ENCODE measurements at regions not wholly inside any gene's neighbourhood (a gene's known extent, or its start where the extent isn't known, plus 50 kb on each side); places are given as distances from the start of the nearest gene placed in this dataset.
"Not testable (repeated sequence)": the region's sequence is repeated elsewhere in the genome, so short reads cannot be mapped to it uniquely, and the experiment has no call there.

DNA sequence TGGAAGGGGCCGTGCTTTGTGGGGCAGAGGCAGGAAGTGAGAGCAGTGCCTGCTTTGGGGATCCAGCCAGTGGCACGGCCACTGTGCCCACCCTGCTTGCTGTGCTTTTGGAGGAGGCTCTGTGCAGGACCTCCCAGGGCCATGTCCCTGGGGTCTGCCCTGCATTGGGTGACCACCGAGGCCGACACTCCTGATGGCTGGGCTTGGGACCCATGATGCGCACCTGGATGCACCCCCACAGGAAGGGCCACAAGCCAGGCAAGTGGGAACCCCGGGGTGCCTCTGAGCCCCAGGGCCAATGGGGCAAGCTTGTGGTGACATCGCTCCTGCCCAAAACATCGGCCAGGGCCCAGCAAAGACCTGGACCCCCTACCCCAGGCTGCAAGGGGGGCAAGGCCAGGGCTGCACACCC, 738.6 kb upstream of the GJE1 start:
- DNase-seq (ENCODE audit: low read depth in 2 of 2): no peak

DNA sequence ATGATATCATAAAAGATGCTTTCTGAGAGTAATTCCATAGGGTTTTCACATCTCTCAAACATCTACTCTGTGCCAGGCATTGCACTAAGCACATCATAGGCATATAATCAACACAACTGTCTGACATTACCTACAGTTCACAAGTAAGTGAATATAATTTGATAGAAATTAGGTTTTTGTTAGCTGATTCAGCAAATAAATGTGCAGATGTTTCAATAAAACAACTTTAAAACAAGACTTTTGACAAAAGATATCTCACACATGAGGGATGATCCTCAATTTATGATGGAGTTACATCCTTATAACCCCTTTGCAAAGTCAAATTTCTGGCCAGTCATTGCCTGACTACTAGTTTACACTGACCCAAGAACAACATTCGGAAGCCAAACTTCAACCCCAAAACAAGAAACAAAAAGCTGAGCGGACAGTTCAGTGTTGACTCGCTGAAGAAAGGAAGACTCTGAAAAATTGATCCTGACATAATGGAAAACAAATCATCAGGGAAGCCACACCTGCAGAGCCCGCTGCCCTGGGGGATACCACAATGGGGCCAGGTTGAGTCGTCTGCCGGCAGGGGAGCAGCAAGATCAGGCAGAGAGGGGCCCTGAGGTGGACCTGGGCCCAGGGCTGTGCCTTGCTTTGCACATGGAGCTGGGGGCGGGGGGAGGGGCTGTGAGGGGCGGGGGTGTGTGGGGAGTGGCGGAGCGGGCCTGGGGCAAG, 739.2 kb upstream of the GJE1 start:
- DNase-seq (ENCODE audit: low read depth in 2 of 2): no peak

DNA sequence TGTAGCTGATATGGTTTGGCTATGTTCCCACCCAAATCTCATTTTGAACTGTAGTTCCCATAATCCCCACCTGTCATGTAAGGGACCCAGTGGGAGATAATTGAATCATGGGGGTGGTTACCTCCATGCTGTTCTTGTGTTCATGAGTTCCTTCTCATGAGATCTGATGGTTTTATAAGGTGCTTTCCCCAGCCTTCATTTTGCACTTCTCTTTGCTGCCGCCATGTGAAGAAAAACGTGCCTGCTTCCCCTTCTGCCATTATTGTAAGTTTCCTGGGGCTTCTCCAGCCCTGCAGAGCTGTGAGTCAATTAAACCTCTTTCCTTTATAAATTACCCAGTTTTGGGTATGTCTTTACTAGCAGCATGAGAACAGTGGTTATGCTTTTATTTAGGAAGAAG, 741.6 kb upstream of the GJE1 start:
- not testable (repeated sequence) for DNase-seq (ENCODE audit: low read depth in 2 of 2)

DNA sequence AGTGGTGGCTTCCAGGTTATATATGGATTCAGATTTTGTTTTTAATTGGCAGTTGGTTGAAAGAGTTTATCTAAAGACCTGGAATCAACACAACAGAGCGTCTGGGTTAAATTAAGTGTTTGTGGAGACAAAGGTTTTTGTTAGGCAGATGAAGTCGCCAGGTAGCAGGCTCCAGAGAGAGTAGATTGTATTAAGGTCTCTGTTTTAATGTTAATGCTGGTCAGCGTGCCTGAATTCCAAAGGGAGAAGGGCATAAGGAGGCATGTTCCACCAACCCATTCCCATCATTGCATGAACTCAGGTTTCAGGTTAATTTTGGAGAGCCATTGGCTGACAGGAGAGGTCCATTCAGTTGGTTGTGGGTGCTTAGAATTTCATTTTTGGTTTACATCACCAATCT, 744.1 kb upstream of the GJE1 start:
- no peak for DNase-seq (ENCODE audit: low read depth in 2 of 2)

DNA sequence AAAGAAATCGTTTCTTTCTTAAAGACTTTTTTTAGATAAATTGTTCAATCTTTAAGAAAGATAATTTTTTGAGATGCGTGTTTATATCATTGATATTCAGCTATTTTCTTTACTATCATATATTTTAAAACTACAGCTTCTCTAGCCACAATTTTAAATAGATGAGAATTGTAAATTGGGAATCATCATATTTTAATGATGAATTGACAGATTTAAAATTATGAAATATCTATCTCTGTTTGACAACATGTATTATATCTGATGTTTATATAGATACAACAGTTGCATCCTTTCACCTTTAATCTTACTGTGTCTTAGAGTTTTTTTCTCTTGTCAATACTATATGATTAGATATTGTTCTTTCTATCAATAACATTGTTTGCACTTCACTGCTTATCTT, 762.3 kb upstream of the GJE1 start:
- DNase-seq (ENCODE audit: low read depth in 2 of 2): no peak

DNA sequence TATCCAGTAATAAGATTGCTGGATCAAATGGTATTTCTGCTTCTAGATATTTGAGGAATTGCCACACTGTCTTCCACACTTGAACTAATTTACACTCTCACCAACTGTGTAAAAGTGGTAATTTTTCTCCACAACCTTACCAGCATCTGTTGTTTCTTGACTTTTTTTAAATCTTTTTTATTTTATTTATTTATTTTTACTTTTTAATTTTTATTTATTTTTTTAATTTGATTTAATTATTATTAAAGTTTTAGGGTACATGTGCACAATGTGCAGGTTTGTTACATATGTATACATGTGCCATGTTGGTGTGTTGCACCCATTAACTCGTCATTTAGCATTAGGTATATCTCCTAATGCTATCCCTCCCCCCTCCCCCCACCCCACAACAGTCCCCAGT, 765.9 kb upstream of the GJE1 start:
- DNase-seq (ENCODE audit: low read depth in 2 of 2): not testable (repeated sequence)

DNA sequence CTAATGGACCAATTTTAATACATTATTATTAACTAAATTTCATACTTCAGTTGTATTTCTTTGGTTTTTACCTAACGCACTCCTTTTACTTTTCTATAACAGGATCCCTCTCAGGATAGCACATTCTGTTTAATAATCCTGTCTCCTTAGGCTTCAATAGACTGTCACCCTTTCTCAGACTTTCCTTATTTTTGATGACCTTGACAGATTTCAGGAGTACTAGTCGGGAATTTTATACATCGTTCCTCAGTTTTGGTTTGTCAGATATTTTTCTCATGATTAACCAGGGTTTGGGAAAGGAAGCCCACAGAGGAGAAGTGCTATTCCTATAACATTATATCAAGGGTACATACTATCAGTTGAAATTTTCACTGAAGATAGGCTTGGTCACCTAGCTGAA, 768.0 kb upstream of the GJE1 start:
- DNase-seq (ENCODE audit: low read depth in 2 of 2): no peak

DNA sequence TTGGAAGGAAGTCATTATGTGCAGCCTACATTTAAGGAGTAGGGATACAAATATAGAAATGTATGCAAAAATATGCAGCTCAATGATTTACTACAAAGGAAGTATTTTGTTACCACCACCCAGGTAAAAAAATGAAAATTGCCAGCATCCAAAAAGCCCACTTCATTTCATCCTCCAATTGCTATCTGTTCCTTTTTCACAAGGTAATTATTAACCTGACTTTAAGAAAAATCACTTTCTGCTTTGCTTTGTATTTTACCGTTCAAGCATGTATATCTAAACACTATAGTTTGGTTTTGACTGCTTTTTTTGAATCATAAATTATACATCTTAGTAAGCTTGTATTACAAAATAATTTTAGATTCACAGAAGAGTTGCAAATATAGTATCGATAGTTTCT, 768.5 kb upstream of the GJE1 start:
- no peak for DNase-seq (ENCODE audit: low read depth in 2 of 2)

DNA sequence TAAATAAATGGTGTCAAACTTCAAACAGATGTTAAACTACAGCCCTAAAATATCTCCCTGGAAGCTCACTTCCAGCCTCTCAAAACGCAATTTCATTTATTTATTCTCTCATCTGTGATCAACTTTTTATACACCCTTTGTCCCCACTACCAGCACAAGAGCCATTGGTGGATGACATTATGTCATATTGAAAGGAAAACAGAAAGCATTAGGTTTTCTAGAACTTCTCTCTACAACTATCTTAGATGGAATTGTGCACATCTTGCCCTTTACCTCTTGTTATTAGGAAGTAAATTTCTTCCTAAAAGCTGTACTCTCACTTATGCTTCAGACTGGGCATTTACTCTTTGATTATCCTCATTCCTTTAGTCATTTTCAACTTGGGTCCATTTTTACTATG, 771.2 kb upstream of the GJE1 start:
- DNase-seq (ENCODE audit: low read depth in 2 of 2): no peak

DNA sequence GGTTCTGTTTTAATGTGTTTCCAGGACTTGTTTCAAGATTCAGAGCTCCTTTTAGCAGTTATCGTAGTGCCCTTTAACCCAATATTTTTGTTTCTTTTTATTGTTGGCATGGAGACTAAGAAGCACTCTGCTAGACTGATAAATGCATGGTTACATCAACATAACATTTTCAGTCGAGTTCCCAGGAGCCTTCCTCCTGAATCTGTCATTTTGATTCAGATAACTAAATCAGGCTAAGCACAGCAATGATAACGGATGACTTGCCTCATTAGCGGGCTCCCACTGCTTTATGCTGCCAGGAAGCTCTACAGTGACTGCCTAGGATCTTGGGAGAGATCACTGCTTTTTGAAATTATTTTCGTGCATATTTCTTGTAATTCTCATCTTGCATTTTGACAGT, 772.8 kb upstream of the GJE1 start:
- no peak for DNase-seq (ENCODE audit: low read depth in 2 of 2)

DNA sequence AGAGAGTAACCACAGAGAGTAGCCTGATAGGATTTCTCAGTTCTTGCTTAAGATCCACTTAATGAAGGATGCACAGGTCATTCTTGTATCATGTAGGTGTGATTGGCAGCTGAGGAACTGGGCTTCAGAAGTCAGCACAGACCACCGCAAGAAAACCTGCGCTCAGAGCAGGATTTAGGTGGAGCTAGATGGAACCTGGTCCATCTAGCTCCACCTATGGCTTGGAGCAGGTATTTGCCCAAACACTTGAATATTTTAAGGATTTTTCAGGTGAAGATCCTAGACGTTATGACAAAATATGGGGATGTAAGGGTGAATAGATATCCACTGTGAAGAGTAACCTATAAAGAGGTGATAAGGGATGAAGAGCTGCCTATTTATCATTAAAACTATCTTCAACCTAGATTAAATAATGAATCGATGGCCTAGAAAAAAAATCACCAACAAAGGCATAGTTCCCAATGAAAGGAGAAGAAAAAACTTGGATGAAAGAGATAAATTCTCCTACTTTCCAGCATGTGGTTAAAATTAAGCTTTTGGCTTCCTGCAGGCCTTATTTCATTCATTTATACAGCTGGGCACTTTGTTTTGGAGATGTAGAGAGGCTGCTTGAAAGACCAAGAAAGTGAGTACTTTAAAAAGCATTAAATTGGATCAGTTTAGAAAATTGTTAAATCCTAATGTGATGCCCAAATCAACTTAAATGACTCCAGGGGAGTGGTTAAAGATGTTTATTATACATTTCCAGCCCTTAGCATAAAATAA, 778.4 kb upstream of the GJE1 start:
- DNase-seq (ENCODE audit: low read depth in 2 of 2): no peak

DNA sequence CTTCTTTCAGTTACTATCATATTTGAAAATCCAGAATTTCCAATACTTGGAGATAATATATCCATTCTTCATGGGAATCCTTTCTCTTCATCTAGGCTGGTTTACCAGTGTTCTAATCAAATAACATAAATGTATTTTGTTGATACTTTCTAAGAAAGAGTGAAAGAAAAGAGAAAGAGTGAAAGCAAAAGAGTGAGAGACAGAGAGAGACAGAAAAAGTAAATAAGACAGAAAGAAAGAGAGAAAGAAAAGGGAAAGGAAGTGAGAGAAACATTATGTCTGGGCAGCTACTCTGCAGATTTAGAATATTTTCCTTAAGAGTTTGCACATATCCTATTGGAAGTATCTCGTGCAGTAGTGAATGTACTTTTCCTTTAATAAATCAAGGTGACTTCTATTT, 781.0 kb upstream of the GJE1 start:
- no peak for DNase-seq (ENCODE audit: low read depth in 2 of 2)

DNA sequence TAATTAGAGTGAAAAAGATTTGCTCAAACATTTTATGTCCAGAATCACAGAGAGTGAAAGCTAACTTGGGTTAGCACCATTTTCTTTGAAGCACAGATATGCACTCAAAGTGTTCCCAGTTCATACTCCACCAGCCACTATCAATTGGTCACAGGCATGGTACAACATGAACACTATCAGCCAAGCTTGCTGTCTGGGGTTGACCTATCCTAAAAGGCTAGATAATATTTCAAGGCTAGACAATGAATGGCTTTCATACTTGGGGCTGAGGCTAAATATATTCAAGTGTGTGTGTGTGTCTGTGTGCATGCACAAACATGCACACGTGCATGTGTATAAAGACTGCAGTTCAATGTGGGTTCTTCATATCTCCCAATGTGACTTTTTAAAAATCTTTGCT, 783.0 kb upstream of the GJE1 start:
- DNase-seq (ENCODE audit: low read depth in 2 of 2): no peak

DNA sequence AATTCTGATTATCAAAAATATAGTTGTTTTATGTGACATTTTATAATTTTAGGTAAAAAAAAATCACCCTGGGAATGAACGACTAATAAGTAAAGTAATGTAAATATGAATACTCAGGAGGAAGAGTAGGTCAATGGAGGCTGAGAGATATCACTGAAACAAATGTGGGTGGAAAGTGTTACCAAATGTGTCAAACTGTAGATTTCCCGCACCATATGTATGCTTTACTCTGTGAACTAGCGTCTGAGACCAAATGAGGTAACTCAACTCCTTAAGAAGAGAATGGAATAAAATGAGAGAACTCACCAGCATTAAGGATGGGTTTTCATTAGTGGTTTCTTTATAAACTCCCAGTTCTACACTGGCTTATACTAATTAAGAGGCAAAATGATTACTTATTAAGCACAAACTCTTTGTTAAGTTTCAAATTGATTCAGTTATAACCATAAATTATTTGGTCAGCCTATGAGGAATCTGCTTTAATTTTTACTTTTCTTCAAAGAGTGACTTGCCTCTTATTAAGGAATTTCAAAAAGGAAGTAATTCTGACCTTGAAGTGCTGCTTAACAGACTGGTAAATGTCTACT, 784.7 kb upstream of the GJE1 start:
- DNase-seq (ENCODE audit: low read depth in 2 of 2): no peak

DNA sequence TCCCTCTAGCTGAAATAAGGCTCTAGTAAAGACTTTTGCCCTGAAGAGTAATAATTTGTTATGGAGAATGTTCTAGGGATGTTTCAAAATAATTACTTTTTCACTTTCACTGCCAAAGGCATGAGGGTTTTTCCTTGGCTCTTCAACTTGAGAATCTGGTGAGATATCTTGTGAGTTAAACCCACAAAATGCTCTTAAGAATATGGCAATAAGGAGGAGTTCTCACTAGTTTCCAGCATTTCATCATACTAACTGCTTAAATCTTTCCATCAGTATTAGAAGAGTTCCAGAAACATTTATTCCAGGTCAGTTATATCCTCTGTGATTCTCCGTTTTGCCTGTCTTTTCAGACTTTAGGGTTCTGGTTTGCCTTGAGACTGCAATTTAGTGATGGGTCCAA, 785.6 kb upstream of the GJE1 start:
- DNase-seq (ENCODE audit: low read depth in 2 of 2): no peak

DNA sequence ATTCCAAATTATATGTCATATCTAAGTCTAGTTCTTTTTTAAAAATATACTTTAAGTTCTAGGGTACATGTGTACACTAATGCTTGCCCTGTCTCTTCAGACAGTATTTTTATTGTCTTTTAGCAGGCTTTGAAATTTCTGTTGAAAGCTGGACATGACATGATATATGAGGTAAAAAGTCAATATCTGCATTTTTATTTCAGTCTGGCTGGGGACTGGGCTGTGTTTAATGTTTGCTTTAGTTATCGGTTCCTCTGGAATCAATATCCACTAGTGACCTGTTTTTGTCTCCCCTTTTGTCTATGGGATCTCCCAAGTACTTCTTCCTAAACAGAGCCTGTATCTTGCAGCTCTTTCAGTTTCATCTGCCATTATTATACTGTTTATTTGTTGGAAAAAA, 786.2 kb upstream of the GJE1 start:
- no peak for DNase-seq (ENCODE audit: low read depth in 2 of 2)

DNA sequence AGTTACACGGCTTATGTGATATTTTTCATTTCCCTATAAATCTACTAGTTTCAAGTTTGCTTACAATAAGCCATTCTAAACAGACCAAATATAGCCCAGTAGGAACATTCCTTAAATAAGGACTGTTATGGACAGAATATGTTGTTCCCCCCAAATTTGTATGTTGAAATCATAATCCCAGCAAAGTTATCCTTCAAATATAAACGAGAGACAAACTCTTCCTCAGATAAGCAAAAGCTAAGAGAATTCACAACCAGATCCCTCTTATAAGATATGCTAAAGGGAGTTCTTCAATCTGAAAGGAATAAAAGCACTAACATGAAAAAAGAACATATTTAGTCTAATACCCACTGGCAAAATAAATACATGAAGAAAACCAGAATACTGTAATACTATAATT, 795.5 kb upstream of the GJE1 start:
- no peak for DNase-seq (ENCODE audit: low read depth in 2 of 2)

DNA sequence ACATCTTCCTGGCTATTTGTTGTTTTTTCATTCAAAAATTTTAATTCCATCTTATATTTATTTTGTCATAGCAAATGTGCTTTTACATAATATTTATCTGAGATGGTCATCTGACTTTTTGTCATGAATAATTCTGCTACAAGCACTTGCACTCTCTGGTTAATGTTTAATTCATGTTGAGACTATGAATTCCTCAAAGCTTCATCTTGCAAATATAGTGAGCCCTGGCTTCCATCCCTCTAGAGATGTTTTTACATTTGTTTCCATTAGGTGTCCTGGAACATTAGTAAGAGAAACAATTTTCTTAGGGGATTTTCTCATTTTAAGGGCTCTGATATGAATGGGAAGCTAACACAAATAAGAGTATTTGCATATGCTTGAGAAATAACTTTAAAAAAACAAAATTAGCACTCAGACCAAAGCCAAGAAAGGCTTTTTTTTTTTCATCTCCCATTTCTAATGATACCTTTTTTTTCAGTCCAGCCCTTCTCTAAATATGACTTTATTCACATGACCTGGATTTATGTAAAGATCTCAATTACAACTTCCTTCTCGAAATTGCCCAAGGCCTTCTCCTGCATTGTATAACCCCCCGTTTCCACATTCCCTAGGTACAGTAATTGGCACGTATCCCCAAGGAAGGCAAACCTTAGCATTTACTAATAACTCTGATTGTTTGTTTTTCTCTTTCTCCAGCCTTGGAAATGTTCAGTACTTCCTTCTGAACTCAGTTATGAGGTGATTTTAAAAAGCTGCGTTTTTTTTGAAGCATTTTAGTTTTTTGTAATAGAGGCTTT, 797.0 kb upstream of the GJE1 start:
- no peak for DNase-seq (ENCODE audit: low read depth in 2 of 2)

DNA sequence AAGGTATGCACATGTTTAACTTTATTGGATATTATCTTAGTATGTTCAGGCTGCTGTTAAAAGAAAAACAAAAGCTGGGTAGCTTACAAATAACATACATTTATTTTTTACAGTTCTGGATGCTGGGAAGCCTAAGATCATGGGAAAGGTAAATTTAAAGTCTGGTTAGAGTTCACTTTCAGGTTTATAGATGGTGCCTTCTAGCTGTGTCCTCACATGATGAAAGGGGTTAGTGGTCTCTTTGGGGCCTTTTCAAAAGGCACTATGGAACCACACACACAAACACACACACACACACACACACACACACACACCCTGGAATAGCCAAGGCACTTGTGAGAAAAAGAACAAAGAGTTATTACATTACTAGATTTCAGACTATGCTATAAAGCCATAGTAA, 805.8 kb upstream of the GJE1 start:
- DNase-seq (ENCODE audit: low read depth in 2 of 2): no peak

DNA sequence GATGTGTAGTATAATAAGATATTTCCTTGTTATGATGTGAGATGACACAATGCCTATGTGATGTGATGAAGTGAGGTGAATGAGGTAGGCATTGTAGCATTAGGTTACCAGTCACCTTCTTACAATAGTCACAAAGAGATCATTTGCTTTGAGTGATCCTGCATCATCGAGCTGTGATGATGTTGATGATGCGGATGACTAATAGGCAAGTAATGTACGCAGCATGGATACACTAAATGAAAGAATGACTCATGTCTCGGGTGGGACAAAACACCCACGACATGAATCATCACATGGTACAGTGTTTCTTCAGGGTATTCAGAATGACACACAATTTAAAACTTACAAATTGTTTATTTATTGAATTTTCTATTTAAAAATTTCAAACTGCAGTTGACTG, 806.3 kb upstream of the GJE1 start:
- DNase-seq (ENCODE audit: low read depth in 2 of 2): peak; percentile 39 to 58

DNA sequence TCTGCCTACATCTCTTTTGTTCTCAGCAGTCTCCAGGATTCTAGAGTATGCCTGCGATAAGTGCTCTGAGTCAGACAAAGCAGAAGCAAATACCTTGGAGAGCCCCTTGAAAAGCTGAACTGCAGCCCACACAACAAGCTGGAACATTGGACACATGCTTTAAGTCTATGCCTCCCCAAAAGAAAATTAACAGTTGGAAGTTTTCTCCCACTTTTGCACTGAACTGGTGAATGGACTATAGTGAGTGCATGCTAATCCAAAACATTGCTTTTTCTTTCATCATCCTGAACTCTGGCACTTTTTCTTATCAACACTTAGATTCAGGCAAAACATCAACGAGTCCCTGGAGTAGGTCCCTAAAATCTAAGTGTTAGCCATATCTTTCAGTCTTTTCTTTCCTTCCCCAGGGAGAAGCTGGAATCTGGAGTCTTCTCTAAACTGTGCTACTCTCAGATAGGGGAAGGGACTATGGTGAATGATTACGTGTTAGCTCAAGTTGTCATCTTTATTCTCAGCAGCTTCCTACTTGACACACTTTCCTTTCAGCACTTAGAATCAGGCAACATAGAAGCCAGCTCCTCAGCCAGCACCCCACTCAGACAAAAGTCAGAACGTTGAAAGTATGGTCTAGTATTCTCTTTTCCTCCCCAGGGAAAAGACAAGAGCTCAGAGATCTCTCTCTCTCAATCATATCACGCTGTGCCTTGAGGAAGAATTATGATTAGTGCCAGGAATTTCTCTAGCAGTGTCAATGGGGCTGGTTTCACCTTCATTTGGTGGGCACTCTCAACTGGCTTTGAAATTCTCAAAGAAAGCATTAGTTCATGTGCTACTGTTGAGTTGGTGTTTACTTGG, 811.0 kb upstream of the GJE1 start:
- no peak for DNase-seq (ENCODE audit: low read depth in 2 of 2)

DNA sequence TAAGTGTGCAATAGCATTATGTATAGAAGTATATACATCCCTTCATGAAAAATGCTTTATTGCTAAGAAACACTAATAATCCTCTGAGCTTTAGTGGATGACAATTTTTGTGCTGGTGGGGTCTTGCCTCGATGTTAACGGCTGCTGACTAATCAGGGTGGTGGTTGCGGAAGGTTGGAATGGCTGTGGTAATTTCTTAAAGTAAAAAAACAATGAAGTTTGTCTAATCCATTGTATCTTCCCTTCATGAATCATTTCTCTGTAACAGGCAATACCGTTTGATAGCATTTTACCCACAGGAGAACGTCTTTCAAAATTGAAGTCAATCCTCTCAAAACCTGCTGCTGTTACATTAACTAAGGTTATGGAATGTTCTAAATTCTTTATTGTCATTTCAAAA, 816.5 kb upstream of the GJE1 start:
- no peak for DNase-seq (ENCODE audit: low read depth in 2 of 2)

Data from stimulated activated CD8-positive, alpha-beta memory T cell treated with anti-CD3 and anti-CD28 coated beads, Interleukin-7, amount 100 ng/mL, for 4 hours (primary cell).